Keratinocyte (primary cell): ENCODE measurements at regions not wholly inside any gene's neighbourhood (a gene's known extent, or its start where the extent isn't known, plus 50 kb on each side); places are given as distances from the start of the nearest gene placed in this dataset.
A peak's percentile ranks its signal among the peaks of the same experiment; 100 is the strongest.

Experiments
- DNase-seq: peaks from one replicate; pipeline ENCODE4 v3.0.0-alpha.2; 2011; ENCODE audit warnings: low read depth, missing footprints, low spot score
- FAIRE-seq: peaks from 2 replicates; lab custom pipeline; 2011; peaks lifted over from hg19 to GRCh38; lab: Jason Lieb, UNC
- H2AFZ ChIP-seq: 2 replicates; pipeline ENCODE4 v1.6.0; 2012; ENCODE audit warnings: low read length, control low read depth, inconsistent platforms; ENCODE audit not compliant: control insufficient read depth
- H3K27ac ChIP-seq: 2 replicates; pipeline ENCODE4 v1.5.1; 2011; ENCODE audit warnings: low read length; ENCODE audit not compliant: control insufficient read depth, insufficient read depth
- H3K27me3 ChIP-seq: 3 replicates; pipeline ENCODE4 v1.6.0; 2011; ENCODE audit warnings: low read length; ENCODE audit not compliant: control insufficient read depth, insufficient read depth; ENCODE audit errors: extremely low read depth
- H3K36me3 ChIP-seq, 2 experiments: 2 replicates in 1 of 2; 3 replicates in 1 of 2; pipeline ENCODE4 v1.5.1; 2011; ENCODE audit warnings: low read length in 2 of 2, mild to moderate bottlenecking in 1 of 2; ENCODE audit not compliant: control insufficient read depth in 2 of 2, insufficient read depth in 2 of 2; ENCODE audit errors: extremely low read depth in 1 of 2
- H3K4me1 ChIP-seq: 3 replicates; pipeline ENCODE4 v1.5.1; 2011; ENCODE audit warnings: low read length; ENCODE audit not compliant: control insufficient read depth, insufficient read depth; ENCODE audit errors: extremely low read depth
- H3K4me2 ChIP-seq: 3 replicates; pipeline ENCODE4 v1.6.0; 2011; ENCODE audit warnings: low read depth, low read length; ENCODE audit not compliant: control insufficient read depth, insufficient read depth; ENCODE audit errors: extremely low read depth
- H3K4me3 ChIP-seq, 3 experiments: fragments of 200-600 bp in 1 of 3; sonication (generic) in 1 of 3; 2 replicates in 2 of 3; 3 replicates in 1 of 3; pipeline ENCODE4 v1.5.1; 2011 to 2016; ENCODE audit warnings: low read length in 3 of 3, mild to moderate bottlenecking in 3 of 3, control low read depth in 2 of 3, inconsistent platforms in 1 of 3, low read depth in 1 of 3, mixed read lengths in 1 of 3, mixed run types in 1 of 3, moderate library complexity in 1 of 3; ENCODE audit not compliant: control insufficient read depth in 2 of 3, insufficient read depth in 2 of 3; ENCODE audit errors: extremely low read depth in 1 of 3
- H3K79me2 ChIP-seq: 2 replicates; pipeline ENCODE4 v1.6.0; 2012; ENCODE audit warnings: low read length; ENCODE audit not compliant: control insufficient read depth, insufficient read depth
- H3K9ac ChIP-seq: 3 replicates; pipeline ENCODE4 v1.6.0; 2011; ENCODE audit warnings: low read length; ENCODE audit not compliant: control insufficient read depth, insufficient read depth; ENCODE audit errors: extremely low read depth
- H3K9me1 ChIP-seq: 3 replicates; pipeline ENCODE4 v1.6.0; 2011; ENCODE audit warnings: low read length; ENCODE audit not compliant: control insufficient read depth, insufficient read depth; ENCODE audit errors: extremely low read depth
- H3K9me3 ChIP-seq: 2 replicates; pipeline ENCODE4 v1.5.1; 2012; ENCODE audit warnings: low read depth, low read length; ENCODE audit not compliant: control insufficient read depth
- H4K20me1 ChIP-seq: 3 replicates; pipeline ENCODE4 v1.6.0; 2011; ENCODE audit warnings: low read length; ENCODE audit not compliant: control insufficient read depth, insufficient read depth; ENCODE audit errors: extremely low read depth
- CTCF ChIP-seq, 3 experiments: IDR thresholded peaks in 1 of 3; conservative IDR thresholded peaks in 1 of 3; optimal IDR thresholded peaks in 1 of 3; 2 replicates in 2 of 3; 3 replicates in 1 of 3; pipeline versions ENCODE3 to v1.5.1; 2011; ENCODE audit warnings: low read length in 3 of 3, mild to moderate bottlenecking in 3 of 3, moderate library complexity in 2 of 3, control low read depth in 1 of 3, inconsistent platforms in 1 of 3; ENCODE audit not compliant: insufficient read depth in 2 of 3; ENCODE audit errors: extremely low read depth in 1 of 3
- EZH2 ChIP-seq: IDR thresholded peaks from one replicate; pipeline ENCODE4 v1.6.1; 2012; ENCODE audit warnings: inconsistent platforms, mild to moderate bottlenecking, low read length, moderate library complexity
- dilution Hi-C: fragments of 300-500 bp; cut with MboI; formaldehyde crosslinking; loops from one replicate; pipeline ENCODE4 v1.7.0; 2020; ENCODE audit warnings: low sequenced_read_pairs; ENCODE audit not compliant: extremely low pct_ligation_motif_present

GRCh38 chr7:53743697-53744402 is 708.4 kb downstream of the POM121L12 start:
- Histone ChIP-seq H3K36me3 (no peaks in the 10 kb centered on the region), H3K79me2 (no peaks in the 10 kb centered on the region), H4K20me1 (no peaks in the 10 kb centered on the region), H3K9me3 (no peaks in the 10 kb centered on the region), H3K4me2 (peak overlapping the region; percentile 67), H3K9me1 (no peaks in the 10 kb centered on the region), H3K27me3 (no peaks in the 10 kb centered on the region), H2AFZ (peak overlapping the region; percentile 57), H3K9ac (no peak overlapping the region), H3K27ac (peak overlapping the region; percentile 22), H3K4me1 (peaks cover 15% of the 10 kb centered on the region), H3K4me3 (peak overlapping the region in 1 of 3 experiments; percentile 28)
- FAIRE-seq (no peak), DNase-seq (no peak)
- TF ChIP-seq EZH2 (no peak), CTCF (optimal IDR thresholded peaks at IDR 0.05 in 1 of 3, IDR thresholded peaks at IDR 0.05 in 1 of 3, conservative IDR thresholded peaks at IDR 0.05 in 1 of 3; ENCODE audit: extremely low read depth in 1 of 3, insufficient read depth in 2 of 3, low read length in 3 of 3) (no peak)
- dilution Hi-C loops, result no loop called here

- Histone ChIP-seq H3K27ac (no peak overlapping the region), H3K27me3 (no peaks in the 10 kb centered on the region), H3K4me3 (peak overlapping the region in 1 of 3 experiments; percentile 28), H2AFZ (peak overlapping the region; percentile 57), H3K9ac (no peak overlapping the region), H3K36me3 (no peaks in the 10 kb centered on the region), H3K9me3 (no peaks in the 10 kb centered on the region), H3K79me2 (no peaks in the 10 kb centered on the region), H3K4me2 (peak overlapping the region; percentile 67), H3K4me1 (peaks cover 15% of the 10 kb centered on the region), H4K20me1 (no peaks in the 10 kb centered on the region), H3K9me1 (no peaks in the 10 kb centered on the region)
- FAIRE-seq, result peak; percentile 87
- dilution Hi-C loops, result no loop called here
- peak; percentile 25 for DNase-seq
- TF ChIP-seq EZH2 (no peak), CTCF (optimal IDR thresholded peaks at IDR 0.05 in 1 of 3, IDR thresholded peaks at IDR 0.05 in 1 of 3, conservative IDR thresholded peaks at IDR 0.05 in 1 of 3; ENCODE audit: extremely low read depth in 1 of 3, insufficient read depth in 2 of 3, low read length in 3 of 3) (peak; percentile 40 to 80 (median 48))
These were observed 708.9 kb downstream of the POM121L12 start for GRCh38 chr7:53744403-53744760.
